Neural progenitor cell (in vitro differentiated cells): ENCODE measurements at regions not wholly inside any gene's neighbourhood (a gene's known extent, or its start where the extent isn't known, plus 50 kb on each side); places are given as distances from the start of the nearest gene placed in this dataset.
A peak's percentile ranks its signal among the peaks of the same experiment; 100 is the strongest.

Experiments used
- DNase-seq: peaks from one replicate; pipeline ENCODE4 v3.0.0-alpha.2; 2016; ENCODE audit warnings: low spot score
- H2AFZ ChIP-seq: fragments of 200-600 bp; sonication (generic); replicated peaks from 2 replicates; pipeline ENCODE4 v1.6.1; 2016; ENCODE audit warnings: antibody characterized with exemption
- H3F3A ChIP-seq: fragments of 200-600 bp; sonication (generic); 2 replicates; pipeline ENCODE4 v1.6.1; 2016; ENCODE audit warnings: antibody characterized with exemption, low read depth
- H3K27ac ChIP-seq: fragments of 200-600 bp; sonication (generic); 2 replicates; pipeline ENCODE4 v1.5.1; 2016; ENCODE audit warnings: mild to moderate bottlenecking
- H3K27me3 ChIP-seq: fragments of 200-600 bp; sonication (generic); 2 replicates; pipeline ENCODE4 v1.6.1; 2016; ENCODE audit warnings: mild to moderate bottlenecking, moderate library complexity
- H3K36me3 ChIP-seq: fragments of 200-600 bp; sonication (generic); 2 replicates; pipeline ENCODE4 v1.5.1; 2016
- H3K4me1 ChIP-seq: fragments of 200-600 bp; sonication (generic); 2 replicates; pipeline ENCODE4 v1.6.1; 2016; ENCODE audit warnings: mixed run types
- H3K4me2 ChIP-seq: fragments of 200-600 bp; sonication (generic); 2 replicates; pipeline ENCODE4 v1.6.1; 2016
- H3K4me3 ChIP-seq: fragments of 200-600 bp; sonication (generic); 2 replicates; pipeline ENCODE4 v1.5.1; 2016
- H3K79me2 ChIP-seq: fragments of 200-600 bp; sonication (generic); 2 replicates; pipeline ENCODE4 v1.6.1; 2016; ENCODE audit warnings: low read depth
- H3K9ac ChIP-seq: fragments of 200-600 bp; sonication (generic); 2 replicates; pipeline ENCODE4 v1.6.1; 2016
- H3K9me3 ChIP-seq: fragments of 200-600 bp; sonication (generic); 2 replicates; pipeline ENCODE4 v1.5.1; 2016; ENCODE audit warnings: low read depth
- H4K20me1 ChIP-seq: fragments of 200-600 bp; sonication (generic); 2 replicates; pipeline ENCODE4 v1.6.1; 2016; ENCODE audit warnings: low read depth
- H3K27ac Mint-ChIP-seq: 3 replicates; pipeline ENCODE4 v1.8.0; 2021; ENCODE audit warnings: mixed read lengths
- H3K27me3 Mint-ChIP-seq: 2 replicates; pipeline ENCODE4 v1.8.0; 2022; ENCODE audit warnings: low read depth, mild to moderate bottlenecking, inconsistent platforms, moderate library complexity, mixed read lengths; ENCODE audit not compliant: insufficient read depth
- H3K36me3 Mint-ChIP-seq: 3 replicates; pipeline ENCODE4 v1.8.0; 2021; ENCODE audit warnings: mixed read lengths
- H3K4me1 Mint-ChIP-seq: 3 replicates; pipeline ENCODE4 v1.8.0; 2021; ENCODE audit warnings: mixed read lengths
- H3K4me3 Mint-ChIP-seq: 3 replicates; pipeline ENCODE4 v1.8.0; 2021; ENCODE audit warnings: mild to moderate bottlenecking, moderate library complexity, mixed read lengths
- H3K9me3 Mint-ChIP-seq: 3 replicates; pipeline ENCODE4 v1.8.0; 2020; ENCODE audit warnings: mixed read lengths
- EZH2 ChIP-seq: fragments of 200-600 bp; sonication (generic); IDR thresholded peaks from 2 replicates; pipeline ENCODE4 v1.6.1; 2017; ENCODE audit warnings: antibody characterized with exemption, mild to moderate bottlenecking, moderate library complexity
- EZH2phosphoT487 ChIP-seq: fragments of 200-600 bp; sonication (generic); IDR thresholded peaks from 2 replicates; pipeline ENCODE4 v1.6.1; 2017; ENCODE audit warnings: antibody characterized with exemption
- TF ChIP-seq, protein P1 (sequence below): fragments of 200-600 bp; sonication (generic); IDR thresholded peaks from 2 replicates; pipeline ENCODE4 v1.5.1; 2017; ENCODE audit warnings: antibody characterized with exemption, mild to moderate bottlenecking

DNA sequence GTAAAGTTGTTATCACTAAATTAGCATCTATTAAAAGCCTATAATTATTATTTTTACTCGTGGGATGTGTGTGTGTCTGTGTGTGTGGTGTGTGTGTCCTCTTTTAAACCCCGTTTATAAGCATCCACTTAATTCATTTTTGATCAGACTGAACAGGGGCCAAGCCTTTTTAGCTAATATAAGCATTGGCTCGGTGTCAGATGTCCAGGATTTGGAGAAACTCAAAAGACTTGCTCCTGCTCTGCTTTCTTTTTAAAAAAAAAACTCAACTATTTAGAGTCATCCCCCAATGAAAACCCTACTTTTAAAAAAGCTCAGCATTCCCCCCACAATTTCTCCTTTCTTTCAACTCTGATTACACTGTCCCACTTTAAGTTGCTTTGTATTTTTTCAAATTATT is 459.3 kb upstream of the MAF start:
- H3K4me3 ChIP-seq, result no peak overlapping the region
- no peaks in the 10 kb centered on the region for H3K36me3 ChIP-seq
- H3K9ac ChIP-seq, result no peak overlapping the region
- no peak for DNase-seq
- no peak overlapping the region for H2AFZ ChIP-seq
- no peaks in the 10 kb centered on the region for H3K36me3 Mint-ChIP-seq
- no peak overlapping the region for H3K27ac Mint-ChIP-seq
- H3K4me1 ChIP-seq, result no peaks in the 10 kb centered on the region
- H3K4me1 Mint-ChIP-seq, result no peaks in the 10 kb centered on the region
- peaks cover 2% of the 10 kb centered on the region for H3K27me3 Mint-ChIP-seq
- no peak overlapping the region for H3K4me3 Mint-ChIP-seq
- no peaks in the 10 kb centered on the region for H3K9me3 ChIP-seq
- TF ChIP-seq, protein P1, sequence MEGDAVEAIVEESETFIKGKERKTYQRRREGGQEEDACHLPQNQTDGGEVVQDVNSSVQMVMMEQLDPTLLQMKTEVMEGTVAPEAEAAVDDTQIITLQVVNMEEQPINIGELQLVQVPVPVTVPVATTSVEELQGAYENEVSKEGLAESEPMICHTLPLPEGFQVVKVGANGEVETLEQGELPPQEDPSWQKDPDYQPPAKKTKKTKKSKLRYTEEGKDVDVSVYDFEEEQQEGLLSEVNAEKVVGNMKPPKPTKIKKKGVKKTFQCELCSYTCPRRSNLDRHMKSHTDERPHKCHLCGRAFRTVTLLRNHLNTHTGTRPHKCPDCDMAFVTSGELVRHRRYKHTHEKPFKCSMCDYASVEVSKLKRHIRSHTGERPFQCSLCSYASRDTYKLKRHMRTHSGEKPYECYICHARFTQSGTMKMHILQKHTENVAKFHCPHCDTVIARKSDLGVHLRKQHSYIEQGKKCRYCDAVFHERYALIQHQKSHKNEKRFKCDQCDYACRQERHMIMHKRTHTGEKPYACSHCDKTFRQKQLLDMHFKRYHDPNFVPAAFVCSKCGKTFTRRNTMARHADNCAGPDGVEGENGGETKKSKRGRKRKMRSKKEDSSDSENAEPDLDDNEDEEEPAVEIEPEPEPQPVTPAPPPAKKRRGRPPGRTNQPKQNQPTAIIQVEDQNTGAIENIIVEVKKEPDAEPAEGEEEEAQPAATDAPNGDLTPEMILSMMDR, result no peak
- TF ChIP-seq EZH2phosphoT487, result no peak
- no peak for TF ChIP-seq EZH2
- H3K27me3 ChIP-seq, result no peaks in the 10 kb centered on the region
- H3K9me3 Mint-ChIP-seq, result peaks cover 2% of the 10 kb centered on the region
- H3K4me2 ChIP-seq, result no peak overlapping the region
- no peak overlapping the region for H3K27ac ChIP-seq
- H3F3A ChIP-seq, result no peaks in the 10 kb centered on the region
- no peaks in the 10 kb centered on the region for H3K79me2 ChIP-seq
- H4K20me1 ChIP-seq, result no peaks in the 10 kb centered on the region

DNA sequence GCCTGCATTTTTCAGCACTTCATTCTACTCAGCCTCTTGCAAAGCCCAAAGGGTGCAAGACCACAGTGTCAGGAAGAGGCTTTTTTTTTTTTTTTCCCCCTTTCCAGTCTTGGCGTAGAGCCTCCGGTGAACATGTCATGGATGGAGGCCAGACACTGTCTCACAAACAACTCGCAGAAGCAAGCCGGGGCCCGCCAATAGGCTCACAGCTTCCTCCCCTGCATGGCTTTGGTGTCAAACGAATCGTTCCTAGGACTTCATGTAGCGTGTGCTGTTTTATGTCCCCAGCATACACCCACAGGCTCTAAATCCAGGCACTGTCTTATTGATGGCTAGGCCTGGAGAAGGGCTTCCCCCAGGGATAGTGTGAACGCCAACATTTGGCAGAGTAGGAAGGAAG is 457.7 kb upstream of the MAF start:
- Mint-ChIP-seq H3K9me3 (peaks cover 2% of the 10 kb centered on the region), H3K36me3 (no peaks in the 10 kb centered on the region), H3K4me3 (no peak overlapping the region), H3K27ac (no peak overlapping the region), H3K4me1 (no peaks in the 10 kb centered on the region), H3K27me3 (no peaks in the 10 kb centered on the region)
- Histone ChIP-seq H3K4me1 (no peaks in the 10 kb centered on the region), H3K9me3 (no peaks in the 10 kb centered on the region), H3K79me2 (no peaks in the 10 kb centered on the region), H2AFZ (peak overlapping the region; percentile 41), H3K4me2 (no peak overlapping the region), H3K4me3 (no peak overlapping the region), H3K27me3 (no peaks in the 10 kb centered on the region), H4K20me1 (no peaks in the 10 kb centered on the region), H3F3A (no peaks in the 10 kb centered on the region), H3K36me3 (no peaks in the 10 kb centered on the region), H3K27ac (no peak overlapping the region), H3K9ac (no peak overlapping the region)
- no peak for DNase-seq
- no peak for TF ChIP-seq EZH2phosphoT487

DNA sequence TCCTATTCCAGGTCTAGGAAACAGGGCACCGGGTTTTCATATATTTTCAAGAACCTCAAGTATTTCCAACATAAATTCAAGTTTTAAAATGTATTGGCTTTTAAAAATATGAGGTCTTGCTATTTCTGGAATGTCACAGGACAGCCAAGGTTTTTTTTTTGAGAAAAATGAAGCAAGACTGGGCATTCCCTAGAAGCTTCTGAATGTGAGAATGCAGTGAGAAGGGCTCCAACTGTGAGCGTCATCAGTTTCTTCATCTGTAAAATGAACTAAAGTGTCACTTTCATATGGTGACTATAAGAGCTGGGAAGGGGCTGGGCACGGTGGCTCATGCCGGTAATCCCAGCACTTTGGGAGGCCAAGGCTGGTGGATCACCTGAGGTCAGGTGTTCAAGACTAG is 455.8 kb upstream of the MAF start:
- no peaks in the 10 kb centered on the region for H3K36me3 Mint-ChIP-seq
- Histone ChIP-seq H2AFZ (no peak overlapping the region), H4K20me1 (no peaks in the 10 kb centered on the region), H3K4me2 (no peak overlapping the region), H3K27me3 (no peaks in the 10 kb centered on the region), H3K9me3 (no peaks in the 10 kb centered on the region), H3K36me3 (no peaks in the 10 kb centered on the region), H3K4me1 (no peaks in the 10 kb centered on the region), H3K4me3 (no peak overlapping the region), H3K27ac (no peak overlapping the region), H3F3A (no peaks in the 10 kb centered on the region), H3K9ac (no peak overlapping the region), H3K79me2 (no peaks in the 10 kb centered on the region)
- H3K27me3 Mint-ChIP-seq, result no peaks in the 10 kb centered on the region
- no peak overlapping the region for H3K4me3 Mint-ChIP-seq
- no peak for DNase-seq
- peaks cover 2% of the 10 kb centered on the region for H3K9me3 Mint-ChIP-seq
- TF ChIP-seq EZH2phosphoT487 (no peak), EZH2 (no peak)
- TF ChIP-seq, protein P1, result no peak
- no peak overlapping the region for H3K27ac Mint-ChIP-seq
- H3K4me1 Mint-ChIP-seq, result no peaks in the 10 kb centered on the region

DNA sequence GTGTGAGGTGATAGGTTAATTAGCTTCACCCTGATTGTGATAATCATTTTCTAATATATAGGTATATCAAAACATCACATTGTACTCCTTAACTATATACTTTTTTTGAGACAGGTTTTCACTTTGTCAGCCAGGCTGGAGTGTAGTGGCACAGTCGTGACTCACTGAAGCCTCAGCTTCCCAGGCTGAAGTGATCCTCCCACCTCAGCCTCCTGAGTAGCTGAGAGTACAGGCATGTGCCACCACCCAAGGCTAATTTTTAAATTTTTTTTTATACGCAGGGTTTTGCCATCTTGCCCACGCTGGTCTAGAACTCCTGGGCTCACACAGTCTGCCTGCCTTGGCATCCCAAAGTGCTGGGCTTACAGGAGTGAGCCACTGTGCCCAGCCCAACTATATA is 455.3 kb upstream of the MAF start:
- no peak overlapping the region for H3K27ac ChIP-seq
- no peak overlapping the region for H3K9ac ChIP-seq
- no peaks in the 10 kb centered on the region for H4K20me1 ChIP-seq
- Mint-ChIP-seq H3K4me1 (no peaks in the 10 kb centered on the region), H3K9me3 (peaks cover 2% of the 10 kb centered on the region), H3K27me3 (no peaks in the 10 kb centered on the region), H3K36me3 (no peaks in the 10 kb centered on the region), H3K27ac (no peak overlapping the region), H3K4me3 (no peak overlapping the region)
- DNase-seq, result no peak
- H3K36me3 ChIP-seq, result no peaks in the 10 kb centered on the region
- no peaks in the 10 kb centered on the region for H3K79me2 ChIP-seq
- H3K4me2 ChIP-seq, result no peak overlapping the region
- H2AFZ ChIP-seq, result no peak overlapping the region
- H3K4me3 ChIP-seq, result no peak overlapping the region
- no peaks in the 10 kb centered on the region for H3F3A ChIP-seq
- H3K4me1 ChIP-seq, result no peaks in the 10 kb centered on the region
- H3K27me3 ChIP-seq, result no peaks in the 10 kb centered on the region
- H3K9me3 ChIP-seq, result no peaks in the 10 kb centered on the region
- no peak for TF ChIP-seq EZH2
- TF ChIP-seq, protein P1, result no peak
- no peak for TF ChIP-seq EZH2phosphoT487
